Natural killer cell (primary cell): ENCODE measurements at regions not wholly inside any gene's neighbourhood (a gene's known extent, or its start where the extent isn't known, plus 50 kb on each side); places are given as distances from the start of the nearest gene placed in this dataset.

Experiments used
- ATAC-seq, 3 donors: fragments of 150-1000 bp in 2 of 3; fragments of 200-7000 bp in 1 of 3; cut with Tn5 transposase; 1 replicate in 1 of 3; 2 replicates in 2 of 3; pipeline ENCODE4 v1.10.0; 2021; ENCODE audit warnings: mild to moderate bottlenecking in 2 of 3, moderate library complexity in 2 of 3
- DNase-seq, 2 donors: peaks; one replicate each; pipeline versions ENCODE4 v3.0.0 to v3.0.0-alpha.2; 2013 to 2021; ENCODE audit warnings: mixed read lengths in 1 of 2
- H3K27ac ChIP-seq: one replicate; pipeline ENCODE4 v1.5.1; 2013; ENCODE audit warnings: mild to moderate bottlenecking, low read length
- H3K27me3 ChIP-seq: one replicate; pipeline ENCODE4 v1.6.1; 2013; ENCODE audit warnings: low read length; ENCODE audit not compliant: control insufficient read depth, insufficient read depth
- H3K36me3 ChIP-seq: one replicate; pipeline ENCODE4 v1.6.1; 2013; ENCODE audit warnings: low read length; ENCODE audit not compliant: control insufficient read depth, insufficient read depth
- H3K4me1 ChIP-seq: one replicate; pipeline ENCODE4 v1.6.1; 2013; ENCODE audit warnings: low read length; ENCODE audit not compliant: control insufficient read depth, insufficient read depth
- H3K4me3 ChIP-seq: one replicate; pipeline ENCODE4 v1.5.1; 2013; ENCODE audit warnings: low read length
- H3K9me3 ChIP-seq: one replicate; pipeline ENCODE4 v1.6.1; 2013; ENCODE audit warnings: low read length; ENCODE audit not compliant: control insufficient read depth, insufficient read depth
- H3K27ac Mint-ChIP-seq, 2 donors: one replicate each; pipeline ENCODE4 v1.8.0; 2022; ENCODE audit warnings: mild to moderate bottlenecking in 2 of 2, mixed read lengths in 2 of 2, moderate library complexity in 1 of 2
- H3K27me3 Mint-ChIP-seq, 2 donors: one replicate each; pipeline ENCODE4 v1.8.0; 2022; ENCODE audit warnings: low read depth in 2 of 2, mixed read lengths in 2 of 2
- H3K36me3 Mint-ChIP-seq: one replicate; pipeline ENCODE4 v1.8.0; 2022; ENCODE audit warnings: mixed read lengths
- H3K4me1 Mint-ChIP-seq, 2 donors: one replicate each; pipeline ENCODE4 v1.8.0; 2022; ENCODE audit warnings: mixed read lengths in 2 of 2
- H3K4me3 Mint-ChIP-seq: one replicate; pipeline ENCODE4 v1.8.0; 2022; ENCODE audit warnings: mild to moderate bottlenecking, moderate library complexity, mixed read lengths
- H3K9me3 Mint-ChIP-seq, 2 donors: one replicate each; pipeline ENCODE4 v1.8.0; 2022; ENCODE audit warnings: mixed read lengths in 2 of 2
- WGBS: methylation state at CpG from one replicate; pipeline ENCODE4 v1.1.7; 2013; ENCODE audit warnings: missing lambda C conversion rate; ENCODE audit not compliant: insufficient coverage; 5-methylcytosine and 5-hydroxymethylcytosine counted together
- intact Hi-C: fragments of 100-400 bp; cut with micrococcal nuclease; formaldehyde crosslinking; loops from one replicate; pipeline ENCODE4 v1.14.2; 2022
- TF ChIP-seq, protein P1 (sequence below): fragments of 200-600 bp; IDR thresholded peaks from one replicate; pipeline ENCODE4 v1.8.0; 2022; ENCODE audit warnings: antibody characterized with exemption

DNA sequence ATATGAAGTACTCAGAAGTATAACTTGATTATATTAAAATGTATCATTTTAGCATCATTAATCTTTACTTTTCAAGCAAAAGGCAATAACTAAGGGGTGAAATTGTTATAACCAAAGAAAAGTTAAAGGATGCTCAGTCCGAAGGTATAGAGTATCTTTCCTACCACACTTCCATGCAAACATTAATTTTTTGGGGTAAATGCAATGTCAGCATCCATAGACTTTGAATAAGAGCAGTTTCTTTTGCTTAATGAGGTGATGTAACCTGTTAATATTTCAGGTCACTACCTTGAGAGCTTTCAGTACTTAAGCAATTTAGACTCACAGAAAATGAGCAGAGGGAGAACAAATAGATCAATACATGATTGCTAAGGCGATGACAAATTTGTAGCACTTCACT, 1093.5 kb downstream of the PLA2G4A start:
- Mint-ChIP-seq H3K27me3 (no peaks in the 10 kb centered on the region), H3K27ac (no peak overlapping the region), H3K4me1 (no peaks in the 10 kb centered on the region), H3K36me3 (no peaks in the 10 kb centered on the region), H3K4me3 (no peak overlapping the region), H3K9me3 (peaks cover 2 to 8% of the 10 kb centered on the region in 2 donors)
- Histone ChIP-seq H3K4me1 (no peaks in the 10 kb centered on the region), H3K36me3 (no peaks in the 10 kb centered on the region), H3K27ac (no peak overlapping the region), H3K27me3 (no peaks in the 10 kb centered on the region), H3K9me3 (no peaks in the 10 kb centered on the region), H3K4me3 (no peak overlapping the region)
- ATAC-seq (no peak), DNase-seq (no peak)
- intact Hi-C loops = no loop called here
- TF ChIP-seq, protein P1, sequence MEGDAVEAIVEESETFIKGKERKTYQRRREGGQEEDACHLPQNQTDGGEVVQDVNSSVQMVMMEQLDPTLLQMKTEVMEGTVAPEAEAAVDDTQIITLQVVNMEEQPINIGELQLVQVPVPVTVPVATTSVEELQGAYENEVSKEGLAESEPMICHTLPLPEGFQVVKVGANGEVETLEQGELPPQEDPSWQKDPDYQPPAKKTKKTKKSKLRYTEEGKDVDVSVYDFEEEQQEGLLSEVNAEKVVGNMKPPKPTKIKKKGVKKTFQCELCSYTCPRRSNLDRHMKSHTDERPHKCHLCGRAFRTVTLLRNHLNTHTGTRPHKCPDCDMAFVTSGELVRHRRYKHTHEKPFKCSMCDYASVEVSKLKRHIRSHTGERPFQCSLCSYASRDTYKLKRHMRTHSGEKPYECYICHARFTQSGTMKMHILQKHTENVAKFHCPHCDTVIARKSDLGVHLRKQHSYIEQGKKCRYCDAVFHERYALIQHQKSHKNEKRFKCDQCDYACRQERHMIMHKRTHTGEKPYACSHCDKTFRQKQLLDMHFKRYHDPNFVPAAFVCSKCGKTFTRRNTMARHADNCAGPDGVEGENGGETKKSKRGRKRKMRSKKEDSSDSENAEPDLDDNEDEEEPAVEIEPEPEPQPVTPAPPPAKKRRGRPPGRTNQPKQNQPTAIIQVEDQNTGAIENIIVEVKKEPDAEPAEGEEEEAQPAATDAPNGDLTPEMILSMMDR = no peak
- WGBS = 83% methylated on average over 1 of the region's 2 CpGs

DNA sequence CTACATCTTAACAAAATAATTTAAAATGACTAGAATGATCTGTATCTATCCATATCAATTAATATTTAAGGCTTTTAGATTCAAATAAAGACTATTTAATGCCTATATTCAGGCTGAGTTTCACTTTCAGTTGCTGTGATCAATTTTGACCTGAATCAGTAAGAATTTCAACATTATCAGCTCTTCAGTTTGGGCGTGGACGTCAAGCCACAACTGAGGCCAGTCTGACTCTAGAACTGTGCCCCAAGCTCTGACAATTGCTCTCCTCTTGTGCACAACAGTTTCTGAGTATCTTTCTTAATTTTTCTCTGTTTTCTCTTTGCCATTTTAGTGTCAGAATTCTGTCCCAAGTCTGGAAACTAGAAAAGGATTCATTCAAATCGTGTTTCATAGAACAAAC, 1095.5 kb downstream of the PLA2G4A start:
- Histone ChIP-seq H3K36me3 (no peaks in the 10 kb centered on the region), H3K27me3 (no peaks in the 10 kb centered on the region), H3K9me3 (no peaks in the 10 kb centered on the region), H3K4me1 (no peaks in the 10 kb centered on the region), H3K4me3 (no peak overlapping the region), H3K27ac (no peak overlapping the region)
- 91% methylated on average over 3 of the region's 3 CpGs for WGBS
- TF ChIP-seq, protein P1 = no peak
- DNase-seq (no peak), ATAC-seq (no peak)
- H3K4me1 Mint-ChIP-seq = no peaks in the 10 kb centered on the region
- no peak overlapping the region for H3K27ac Mint-ChIP-seq
- H3K36me3 Mint-ChIP-seq = no peaks in the 10 kb centered on the region
- no peak overlapping the region for H3K4me3 Mint-ChIP-seq
- intact Hi-C loops = no loop called here
- no peaks in the 10 kb centered on the region for H3K27me3 Mint-ChIP-seq
- peaks cover 5 to 8% of the 10 kb centered on the region in 2 donors for H3K9me3 Mint-ChIP-seq

DNA sequence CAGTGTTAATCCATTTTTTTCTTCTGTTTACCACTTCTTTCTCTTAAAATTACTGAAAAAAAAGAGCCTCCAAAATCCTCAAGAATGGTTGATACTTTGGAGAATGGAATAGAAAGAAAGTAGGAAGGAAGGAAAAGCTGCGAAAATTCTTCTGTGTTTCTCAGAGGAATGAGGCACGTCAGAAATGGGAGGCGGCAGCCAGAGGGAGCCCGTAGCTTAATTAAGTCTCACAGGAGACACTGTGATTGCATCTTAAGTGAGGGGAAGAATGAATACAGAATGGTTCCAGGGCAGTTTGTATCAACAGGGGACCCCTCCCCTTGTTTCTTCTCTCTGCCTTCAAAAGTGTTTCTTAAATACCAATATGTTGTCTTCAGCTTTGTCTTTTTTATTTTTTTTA, 1099.5 kb downstream of the PLA2G4A start:
- no peaks in the 10 kb centered on the region for H3K27me3 Mint-ChIP-seq
- no peak overlapping the region for H3K4me3 ChIP-seq
- no peak for DNase-seq
- H3K4me1 Mint-ChIP-seq = no peaks in the 10 kb centered on the region
- H3K27me3 ChIP-seq = no peaks in the 10 kb centered on the region
- intact Hi-C loops = no loop called here
- H3K9me3 ChIP-seq = no peaks in the 10 kb centered on the region
- 19% methylated on average over 4 of the region's 4 CpGs for whole genome bisulfite sequencing
- H3K9me3 Mint-ChIP-seq = peaks cover 2 to 4% of the 10 kb centered on the region in 2 donors
- TF ChIP-seq, protein P1 = no peak
- ATAC-seq = no peak
- no peaks in the 10 kb centered on the region for H3K4me1 ChIP-seq
- no peaks in the 10 kb centered on the region for H3K36me3 Mint-ChIP-seq
- H3K4me3 Mint-ChIP-seq = no peak overlapping the region
- H3K27ac ChIP-seq = no peak overlapping the region
- H3K36me3 ChIP-seq = no peaks in the 10 kb centered on the region
- no peak overlapping the region for H3K27ac Mint-ChIP-seq

- TF ChIP-seq, protein P1 = no peak
- H3K4me3 Mint-ChIP-seq = no peak overlapping the region
- H3K27ac Mint-ChIP-seq = no peak overlapping the region
- WGBS = 29% methylated on average over 1 of the region's 2 CpGs
- peaks cover 2 to 4% of the 10 kb centered on the region in 2 donors for H3K9me3 Mint-ChIP-seq
- no peaks in the 10 kb centered on the region for H3K36me3 Mint-ChIP-seq
- Histone ChIP-seq H3K36me3 (no peaks in the 10 kb centered on the region), H3K27ac (no peak overlapping the region), H3K9me3 (no peaks in the 10 kb centered on the region), H3K4me1 (no peaks in the 10 kb centered on the region), H3K4me3 (no peak overlapping the region), H3K27me3 (no peaks in the 10 kb centered on the region)
- H3K4me1 Mint-ChIP-seq = no peaks in the 10 kb centered on the region
- intact Hi-C loops = no loop called here
- no peak for DNase-seq
- no peaks in the 10 kb centered on the region for H3K27me3 Mint-ChIP-seq
- ATAC-seq = no peak
Measured at GRCh38 chr1:187928696-187929095, 1099.9 kb downstream of the PLA2G4A start.
